OCI-LY1 (cell line): ENCODE measurements at regions not wholly inside any gene's neighbourhood (a gene's known extent, or its start where the extent isn't known, plus 50 kb on each side); places are given as distances from the start of the nearest gene placed in this dataset.

Source experiments
- H2AFZ ChIP-seq: fragments of 200-600 bp; sonication (generic), shearing (Covaris generic); 2 replicates; pipeline ENCODE4 v1.6.0; 2014; ENCODE audit warnings: antibody characterized with exemption, mild to moderate bottlenecking, low read length
- H3F3A ChIP-seq: fragments of 200-600 bp; sonication (generic), shearing (Covaris generic); 2 replicates; pipeline ENCODE4 v1.6.0; 2014; ENCODE audit warnings: mild to moderate bottlenecking, antibody characterized with exemption, low read length, moderate library complexity; ENCODE audit not compliant: insufficient read depth
- H3K27ac ChIP-seq: fragments of 200-600 bp; sonication (generic); 2 replicates; pipeline ENCODE4 v1.5.1; 2014; ENCODE audit warnings: low read length, mixed run types, mild to moderate bottlenecking, low read depth; ENCODE audit not compliant: poor library complexity, severe bottlenecking
- H3K27me3 ChIP-seq: fragments of 200-600 bp; sonication (generic); 2 replicates; pipeline ENCODE4 v1.6.0; 2014; ENCODE audit warnings: antibody characterized with exemption, mild to moderate bottlenecking, low read length, moderate library complexity; ENCODE audit not compliant: insufficient read depth
- H3K36me3 ChIP-seq: fragments of 200-600 bp; sonication (generic); 2 replicates; pipeline ENCODE4 v1.6.1; 2014; ENCODE audit warnings: mild to moderate bottlenecking, antibody characterized with exemption, low read length, moderate library complexity, mixed read lengths; ENCODE audit not compliant: insufficient read depth
- H3K4me1 ChIP-seq: fragments of 200-600 bp; sonication (generic); 2 replicates; pipeline ENCODE4 v1.5.1; 2014; ENCODE audit warnings: mild to moderate bottlenecking, low read length, moderate library complexity; ENCODE audit not compliant: insufficient read depth, severe bottlenecking
- H3K4me2 ChIP-seq: fragments of 200-600 bp; sonication (generic), shearing (Covaris generic); 2 replicates; pipeline ENCODE4 v1.6.1; 2014; ENCODE audit warnings: low read length
- H3K4me3 ChIP-seq: fragments of 200-600 bp; sonication (generic); 2 replicates; pipeline ENCODE4 v1.5.1; 2014; ENCODE audit warnings: low read length, low read depth, mild to moderate bottlenecking, mixed read lengths; ENCODE audit not compliant: poor library complexity, severe bottlenecking
- H3K79me2 ChIP-seq: fragments of 200-600 bp; shearing (Covaris generic); 2 replicates; pipeline ENCODE4 v1.6.1; 2016; ENCODE audit warnings: mixed run types, low read length, mixed read lengths; ENCODE audit not compliant: insufficient read depth
- H3K9ac ChIP-seq: fragments of 200-600 bp; sonication (generic), shearing (Covaris generic); 2 replicates; pipeline ENCODE4 v1.6.1; 2014; ENCODE audit warnings: mild to moderate bottlenecking, low read length, mixed read lengths
- H3K9me2 ChIP-seq: fragments of 200-600 bp; sonication (generic), shearing (Covaris generic); 2 replicates; pipeline ENCODE4 v1.6.1; 2014; ENCODE audit warnings: low read depth, mild to moderate bottlenecking, low read length, mixed read lengths
- H3K9me3 ChIP-seq: fragments of 200-600 bp; shearing (Covaris generic); 2 replicates; pipeline ENCODE4 v1.6.1; 2014; ENCODE audit warnings: low read length, mixed read lengths
- H4K20me1 ChIP-seq: fragments of 200-600 bp; sonication (generic), shearing (Covaris generic); 2 replicates; pipeline ENCODE4 v1.6.0; 2016; ENCODE audit warnings: mild to moderate bottlenecking, low read length; ENCODE audit not compliant: insufficient read depth
- EZH2 ChIP-seq: fragments of 200-600 bp; sonication (generic), shearing (Covaris generic); IDR thresholded peaks from 2 replicates; pipeline ENCODE4 v1.8.0; 2017; ENCODE audit warnings: borderline replicate concordance, mixed run types, mild to moderate bottlenecking, antibody characterized with exemption, low read length, moderate library complexity, mixed read lengths
- TF ChIP-seq, protein P1 (sequence below): fragments of 200-600 bp; sonication (generic), shearing (Covaris generic); IDR thresholded peaks from 2 replicates; pipeline ENCODE4 v1.5.1; 2017; ENCODE audit warnings: mild to moderate bottlenecking, antibody characterized with exemption, low read length, moderate library complexity, mixed read lengths

DNA sequence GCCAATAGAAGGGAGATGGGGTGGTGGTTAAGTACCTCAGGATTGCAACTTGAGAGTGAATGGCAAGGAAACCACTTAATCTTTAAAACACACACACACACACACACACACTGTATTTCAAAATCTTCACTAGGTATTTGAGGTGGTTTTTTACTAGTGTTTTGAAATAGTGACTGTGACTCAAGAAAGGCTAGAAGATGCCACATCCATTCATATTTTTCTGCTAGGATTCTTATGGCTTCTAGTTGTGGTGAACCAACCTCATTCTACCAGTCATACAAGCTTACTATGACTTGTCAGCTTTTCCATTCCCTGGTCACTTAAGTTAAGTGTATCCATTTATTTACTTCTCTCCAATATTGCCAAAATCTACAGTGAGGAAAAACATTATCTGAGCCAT is 519.4 kb upstream of the JAG1 start:
- no peak overlapping the region for H3K27ac ChIP-seq
- no peaks in the 10 kb centered on the region for H3F3A ChIP-seq
- no peaks in the 10 kb centered on the region for H3K9me2 ChIP-seq
- H3K4me1 ChIP-seq: no peaks in the 10 kb centered on the region
- H3K36me3 ChIP-seq: no peaks in the 10 kb centered on the region
- H3K79me2 ChIP-seq: no peaks in the 10 kb centered on the region
- no peak overlapping the region for H3K4me2 ChIP-seq
- H2AFZ ChIP-seq: no peak overlapping the region
- no peaks in the 10 kb centered on the region for H4K20me1 ChIP-seq
- H3K9ac ChIP-seq: no peak overlapping the region
- no peak overlapping the region for H3K4me3 ChIP-seq
- no peaks in the 10 kb centered on the region for H3K9me3 ChIP-seq
- no peak for TF ChIP-seq EZH2
- TF ChIP-seq, protein P1, sequence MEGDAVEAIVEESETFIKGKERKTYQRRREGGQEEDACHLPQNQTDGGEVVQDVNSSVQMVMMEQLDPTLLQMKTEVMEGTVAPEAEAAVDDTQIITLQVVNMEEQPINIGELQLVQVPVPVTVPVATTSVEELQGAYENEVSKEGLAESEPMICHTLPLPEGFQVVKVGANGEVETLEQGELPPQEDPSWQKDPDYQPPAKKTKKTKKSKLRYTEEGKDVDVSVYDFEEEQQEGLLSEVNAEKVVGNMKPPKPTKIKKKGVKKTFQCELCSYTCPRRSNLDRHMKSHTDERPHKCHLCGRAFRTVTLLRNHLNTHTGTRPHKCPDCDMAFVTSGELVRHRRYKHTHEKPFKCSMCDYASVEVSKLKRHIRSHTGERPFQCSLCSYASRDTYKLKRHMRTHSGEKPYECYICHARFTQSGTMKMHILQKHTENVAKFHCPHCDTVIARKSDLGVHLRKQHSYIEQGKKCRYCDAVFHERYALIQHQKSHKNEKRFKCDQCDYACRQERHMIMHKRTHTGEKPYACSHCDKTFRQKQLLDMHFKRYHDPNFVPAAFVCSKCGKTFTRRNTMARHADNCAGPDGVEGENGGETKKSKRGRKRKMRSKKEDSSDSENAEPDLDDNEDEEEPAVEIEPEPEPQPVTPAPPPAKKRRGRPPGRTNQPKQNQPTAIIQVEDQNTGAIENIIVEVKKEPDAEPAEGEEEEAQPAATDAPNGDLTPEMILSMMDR: no peak
- H3K27me3 ChIP-seq: no peaks in the 10 kb centered on the region

DNA sequence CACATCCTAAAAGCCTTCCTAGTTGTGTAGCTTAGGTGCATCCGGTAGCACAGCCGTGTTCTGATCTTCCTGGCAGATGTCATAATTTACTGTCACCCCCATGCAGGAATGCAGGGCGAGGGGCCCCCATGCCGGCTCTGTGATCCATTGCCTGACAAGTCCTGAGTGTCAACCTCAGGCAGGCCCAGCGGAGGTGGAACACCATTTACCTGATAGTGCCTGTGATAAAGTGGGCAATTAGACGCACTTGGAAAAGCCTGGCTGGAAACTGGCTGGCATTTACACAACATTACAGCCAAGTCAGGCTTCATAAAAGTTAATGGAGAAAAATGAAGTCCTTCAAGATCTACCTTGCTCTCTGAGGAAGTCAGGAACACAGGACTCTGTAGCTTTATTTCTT is 521.4 kb upstream of the JAG1 start:
- no peak overlapping the region for H3K27ac ChIP-seq
- H3F3A ChIP-seq: no peaks in the 10 kb centered on the region

DNA sequence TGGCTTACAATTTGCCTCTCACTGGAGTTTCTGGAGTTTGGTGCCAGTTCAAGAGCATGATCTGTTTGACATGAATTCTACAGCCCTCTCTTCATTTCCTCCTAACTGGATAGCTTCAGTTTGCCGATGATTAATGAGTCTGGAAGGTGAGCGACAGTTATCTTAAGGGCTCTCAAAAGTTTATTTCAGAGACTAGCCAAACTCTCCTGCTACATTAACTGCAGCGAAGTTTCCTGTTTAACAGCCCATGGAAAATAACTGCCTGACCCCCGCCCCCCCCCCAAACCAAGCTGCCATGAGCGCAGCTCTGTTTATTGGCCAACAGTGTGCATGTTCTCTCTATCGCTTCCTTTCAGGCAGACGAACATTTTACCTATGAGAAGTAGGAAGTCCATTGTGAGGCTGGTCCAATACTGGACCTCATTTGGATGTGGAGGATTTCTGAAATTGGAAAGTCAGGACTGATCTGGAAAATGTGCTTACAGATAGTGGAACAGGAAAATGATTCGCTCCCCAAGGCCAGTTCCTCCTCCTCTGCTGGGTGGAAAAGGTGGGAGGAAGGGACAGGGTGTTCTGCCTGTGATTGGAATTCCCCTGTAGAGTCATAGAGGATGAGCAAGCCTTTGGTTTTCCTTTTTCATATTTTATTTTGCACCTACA is 522.2 kb upstream of the JAG1 start:
- no peak for TF ChIP-seq EZH2
- TF ChIP-seq, protein P1: no peak
- Histone ChIP-seq H3K9me2 (no peaks in the 10 kb centered on the region), H3K4me2 (no peak overlapping the region), H4K20me1 (no peaks in the 10 kb centered on the region), H3K4me3 (no peak overlapping the region), H3K27me3 (no peaks in the 10 kb centered on the region), H3K4me1 (no peaks in the 10 kb centered on the region), H3K9me3 (no peaks in the 10 kb centered on the region), H3F3A (no peaks in the 10 kb centered on the region), H3K79me2 (no peaks in the 10 kb centered on the region), H2AFZ (no peak overlapping the region), H3K36me3 (no peaks in the 10 kb centered on the region), H3K27ac (no peak overlapping the region), H3K9ac (no peak overlapping the region)

More for the DNA sequence above, 521.4 kb upstream of the JAG1 start:
- H3K79me2 ChIP-seq: no peaks in the 10 kb centered on the region
- no peaks in the 10 kb centered on the region for H3K36me3 ChIP-seq
- H3K4me3 ChIP-seq: no peak overlapping the region
- no peaks in the 10 kb centered on the region for H3K9me3 ChIP-seq
- H4K20me1 ChIP-seq: no peaks in the 10 kb centered on the region
- no peak overlapping the region for H3K9ac ChIP-seq
- no peak overlapping the region for H2AFZ ChIP-seq
- no peaks in the 10 kb centered on the region for H3K27me3 ChIP-seq
- TF ChIP-seq, protein P1: no peak
- no peak for TF ChIP-seq EZH2
- no peaks in the 10 kb centered on the region for H3K9me2 ChIP-seq
- H3K4me2 ChIP-seq: no peak overlapping the region
- no peaks in the 10 kb centered on the region for H3K4me1 ChIP-seq
